ENCODE measurements at regions not wholly inside any gene's neighbourhood (a gene's known extent, or its start where the extent isn't known, plus 50 kb on each side); places are given as distances from the start of the nearest gene placed in this dataset.

DNA sequence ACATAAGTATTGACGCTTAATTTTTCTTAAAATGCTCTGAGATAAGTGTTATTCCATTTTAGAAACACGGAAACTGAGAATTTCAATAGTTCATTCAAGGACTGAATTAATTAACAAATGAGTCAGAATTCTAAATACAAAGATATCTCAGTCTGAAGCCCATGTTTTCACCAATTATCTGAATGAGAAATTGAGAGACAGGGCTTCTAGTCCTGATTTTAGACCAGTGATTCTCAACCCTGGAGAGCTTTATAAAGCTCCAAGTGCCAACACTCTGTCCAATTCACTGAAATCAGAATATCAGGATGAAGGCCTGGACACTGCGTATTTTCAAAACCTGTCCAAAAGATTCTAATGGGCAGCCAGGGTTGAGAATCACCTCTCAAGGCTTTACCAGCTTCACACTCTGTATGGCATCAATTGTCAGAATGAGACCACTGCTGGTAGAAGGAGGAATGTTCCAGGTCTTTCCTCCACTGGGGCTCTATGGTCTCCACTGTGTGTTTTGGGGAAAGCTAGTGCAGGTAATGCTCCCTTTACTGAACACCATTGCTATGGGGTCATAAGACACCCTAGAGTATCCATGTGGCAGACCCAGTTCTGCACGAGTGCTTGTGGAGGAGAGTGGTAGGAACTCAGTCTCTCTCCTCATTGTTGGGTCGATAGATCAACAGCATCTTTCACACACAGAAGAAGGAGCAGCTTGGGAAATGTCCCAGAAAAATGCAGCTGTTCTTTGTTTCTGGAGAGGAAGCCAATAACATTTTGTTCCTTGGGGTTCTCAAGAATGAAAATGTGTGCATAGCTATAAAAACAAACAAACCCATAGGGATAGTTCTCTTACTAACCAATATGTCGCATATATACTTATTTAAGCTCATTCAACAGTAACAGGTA lies 99.7 kb upstream of the OSMR start:
- no peak for DNase-seq (ENCODE audit: low read depth in 4 of 4, low spot score in 3 of 4)

DNA sequence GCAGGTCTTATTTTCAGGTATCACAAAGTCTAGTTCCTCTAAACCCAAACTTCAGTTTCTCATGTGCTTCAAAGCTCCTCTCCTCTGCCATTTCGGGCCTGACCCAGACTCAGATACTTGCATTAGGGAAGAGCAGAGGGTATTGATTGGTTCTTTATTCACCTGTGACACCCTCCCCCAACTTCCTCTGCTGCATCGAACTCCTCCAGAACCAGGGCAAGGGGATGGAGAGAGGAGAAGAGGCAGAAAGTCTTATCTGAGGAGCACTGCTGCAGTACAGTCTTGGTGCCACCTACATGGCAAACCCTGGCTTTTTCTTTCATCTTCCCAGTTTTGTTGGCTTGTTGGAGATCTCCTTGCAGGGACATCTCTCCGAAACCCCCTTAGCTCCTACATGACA lies 96.0 kb upstream of the OSMR start:
- no peak for DNase-seq (ENCODE audit: low read depth in 4 of 4, low spot score in 3 of 4)

DNA sequence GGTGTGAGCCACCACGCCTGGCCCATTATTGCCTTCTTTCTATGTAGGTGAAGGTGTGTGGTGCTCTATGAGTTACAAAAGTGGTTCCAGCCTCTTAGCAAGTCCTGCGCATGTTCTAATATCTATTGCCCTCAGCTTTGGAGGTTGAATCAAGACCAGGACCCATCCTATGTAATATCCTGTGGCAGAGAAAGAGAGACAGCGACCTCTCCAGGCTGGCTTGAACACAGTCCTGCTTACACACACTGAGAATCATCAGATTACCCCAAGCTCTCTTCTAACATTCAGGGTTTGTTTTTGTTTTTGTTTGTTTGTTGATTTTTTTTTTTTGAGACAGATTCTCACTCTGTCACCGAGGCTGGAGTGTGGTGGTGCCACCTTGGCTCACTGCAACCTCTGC lies 94.7 kb upstream of the OSMR start:
- no peak for DNase-seq (ENCODE audit: low read depth in 4 of 4, low spot score in 3 of 4)

DNA sequence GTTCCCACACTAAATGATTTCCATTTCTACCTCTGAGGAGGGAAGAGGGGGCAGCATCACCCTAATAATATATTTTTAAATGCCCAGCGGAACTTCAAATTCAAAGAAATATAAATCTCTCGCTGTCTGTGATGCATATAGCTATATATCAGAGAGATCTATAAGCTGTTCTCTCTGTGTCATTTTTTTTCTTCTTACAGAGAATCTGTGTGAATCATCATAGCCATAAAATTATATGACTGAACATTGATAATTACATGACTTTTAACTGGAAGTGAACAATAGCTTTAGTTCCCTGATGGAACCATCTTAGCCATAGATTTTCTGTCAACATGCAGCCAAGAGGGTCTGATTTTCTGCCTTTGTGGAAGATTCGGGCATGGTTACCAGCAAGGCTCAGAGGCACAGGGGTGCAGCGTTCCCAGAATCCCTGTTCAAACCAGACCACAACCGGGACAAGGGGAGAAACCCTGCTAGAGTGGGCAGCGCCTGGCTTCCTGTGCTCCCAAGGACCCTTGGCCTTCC lies 93.7 kb upstream of the OSMR start:
- no peak for DNase-seq (ENCODE audit: low read depth in 4 of 4, low spot score in 3 of 4)

DNA sequence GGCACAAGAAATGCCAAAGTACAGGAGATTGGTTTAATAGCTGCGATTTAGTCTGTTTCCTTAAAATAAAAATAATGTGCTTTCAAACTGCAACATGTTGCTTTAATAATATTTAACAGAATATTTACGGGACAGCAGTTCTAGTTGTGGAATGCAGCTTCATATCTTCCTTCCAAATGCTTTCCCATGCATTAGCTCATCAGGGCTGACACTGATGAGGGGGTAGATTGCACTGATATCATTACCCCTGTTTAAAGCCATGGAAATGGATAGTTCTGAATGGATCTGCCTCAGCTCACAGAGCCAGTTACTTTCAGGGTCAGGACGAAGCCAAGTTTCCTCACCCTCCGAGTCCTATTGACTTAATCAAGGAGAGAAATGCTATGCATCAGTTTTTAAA lies 93.2 kb upstream of the OSMR start:
- no peak for DNase-seq (ENCODE audit: low read depth in 4 of 4, low spot score in 3 of 4)

DNA sequence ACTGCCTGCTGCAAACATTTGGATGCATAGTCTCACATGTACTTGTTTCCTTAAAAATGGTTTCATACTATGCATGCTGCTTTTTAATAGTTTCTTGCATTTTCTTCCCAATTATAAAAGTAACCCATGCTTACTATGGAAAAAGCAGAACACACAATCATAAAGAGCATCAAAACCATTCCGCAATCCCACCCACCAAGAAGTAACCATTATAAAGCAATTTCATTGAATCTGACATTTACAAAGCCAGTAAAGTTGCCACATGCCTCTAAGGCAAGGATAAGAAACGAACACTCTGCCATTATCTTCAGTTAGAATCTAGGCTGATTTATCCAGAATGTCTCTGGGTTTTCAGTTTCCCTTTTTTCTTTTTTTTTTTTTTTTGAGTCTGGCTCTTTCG lies 92.7 kb upstream of the OSMR start:
- no peak for DNase-seq (ENCODE audit: low read depth in 4 of 4, low spot score in 3 of 4)

DNA sequence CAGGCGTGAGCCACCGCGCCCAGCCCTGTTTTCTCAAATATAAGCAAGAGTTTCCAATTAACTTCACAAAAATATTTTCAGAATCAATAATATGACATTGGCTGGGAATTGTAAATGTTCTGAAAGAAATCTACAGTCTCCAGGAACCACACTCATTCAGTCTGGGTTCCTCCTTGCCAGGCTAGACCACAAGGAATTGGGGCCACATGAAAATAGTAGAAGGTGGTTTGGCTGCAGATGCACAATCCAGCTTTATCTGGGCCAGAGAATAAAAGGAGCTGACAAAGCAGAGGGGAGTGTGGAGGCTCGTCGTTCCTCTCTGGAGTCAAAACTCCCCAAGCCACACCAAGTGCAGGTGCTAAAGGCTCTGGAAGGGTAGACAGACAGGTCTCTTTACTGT lies 92.0 kb upstream of the OSMR start:
- DNase-seq (ENCODE audit: low read depth in 4 of 4, low spot score in 3 of 4), result no peak

DNA sequence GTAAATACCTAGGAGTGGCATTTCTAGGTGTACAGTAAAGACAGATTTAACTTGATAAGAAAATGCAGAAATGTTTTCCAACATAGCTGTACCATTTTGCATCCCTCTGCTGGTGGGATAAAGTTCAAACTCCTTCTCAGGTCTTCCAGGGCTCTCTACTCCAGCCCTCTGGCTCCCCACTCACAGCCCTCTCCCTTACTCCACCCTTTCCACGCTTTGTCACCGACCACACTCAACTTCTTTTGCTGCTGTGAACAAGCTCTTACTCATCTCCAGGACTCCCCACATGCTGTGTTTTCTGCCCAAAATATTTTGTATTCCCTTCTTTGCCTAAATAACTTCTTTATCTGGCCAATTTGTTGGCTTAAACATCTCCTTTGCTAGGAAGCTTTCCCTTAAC lies 90.6 kb upstream of the OSMR start:
- DNase-seq (ENCODE audit: low read depth in 4 of 4, low spot score in 3 of 4), result no peak

DNA sequence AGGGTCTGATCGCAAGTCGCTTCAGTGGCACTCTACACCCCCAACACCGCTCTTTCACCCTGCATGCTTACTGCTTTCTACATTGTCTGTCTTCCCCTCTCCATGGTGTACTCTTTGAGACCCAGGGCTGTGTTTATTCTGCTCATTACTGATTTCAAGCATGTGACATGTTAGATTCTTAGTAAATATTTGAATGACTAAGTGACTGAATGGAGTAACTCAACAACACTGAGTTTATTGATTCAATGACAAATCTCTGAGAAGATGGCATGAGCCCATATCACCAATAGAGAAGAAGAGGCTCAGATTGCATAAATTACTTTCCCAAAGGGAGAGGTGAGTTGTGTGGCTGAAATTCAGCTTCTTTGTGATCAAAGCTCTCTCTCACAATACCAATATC lies 89.7 kb upstream of the OSMR start:
- no peak for DNase-seq (ENCODE audit: low read depth in 4 of 4, low spot score in 3 of 4)

DNA sequence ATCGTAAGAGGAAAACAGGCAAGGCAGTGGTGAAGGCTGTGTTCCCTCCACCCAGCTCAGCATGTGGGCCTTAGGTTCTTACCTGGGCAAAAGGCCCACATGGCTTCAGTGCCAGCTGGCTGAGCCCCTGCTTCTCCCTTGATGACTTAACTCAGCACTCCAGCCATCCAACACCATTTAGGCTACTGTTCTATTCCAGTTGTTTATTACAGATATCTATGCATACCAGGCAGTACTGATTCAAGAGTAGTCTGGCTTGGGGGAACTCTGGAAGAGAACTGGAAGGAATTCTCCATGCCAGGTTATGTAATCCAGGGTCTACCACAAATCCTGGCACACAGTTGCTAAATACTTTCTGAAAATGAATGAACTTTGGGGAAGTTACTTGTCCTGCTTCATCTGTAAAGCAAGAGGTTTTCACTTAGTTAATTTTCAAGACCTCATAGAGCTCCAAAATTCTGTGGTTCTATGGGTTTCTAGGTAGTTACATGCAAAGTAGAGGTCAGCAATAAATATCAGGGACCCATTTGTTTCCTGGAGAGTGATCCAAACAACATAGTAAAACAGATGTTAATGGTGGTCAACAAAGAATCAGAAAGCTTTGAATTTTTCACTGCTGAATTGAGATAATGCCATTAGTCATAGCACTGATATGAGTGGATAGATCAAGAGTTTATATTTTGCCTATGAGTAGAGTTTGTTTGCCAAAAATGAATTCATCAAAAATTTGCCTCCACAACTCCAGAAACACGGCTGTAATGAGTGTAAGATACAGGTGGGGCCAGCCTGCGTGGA lies 88.2 kb upstream of the OSMR start:
- no peak for DNase-seq (ENCODE audit: low read depth in 4 of 4, low spot score in 3 of 4)

DNA sequence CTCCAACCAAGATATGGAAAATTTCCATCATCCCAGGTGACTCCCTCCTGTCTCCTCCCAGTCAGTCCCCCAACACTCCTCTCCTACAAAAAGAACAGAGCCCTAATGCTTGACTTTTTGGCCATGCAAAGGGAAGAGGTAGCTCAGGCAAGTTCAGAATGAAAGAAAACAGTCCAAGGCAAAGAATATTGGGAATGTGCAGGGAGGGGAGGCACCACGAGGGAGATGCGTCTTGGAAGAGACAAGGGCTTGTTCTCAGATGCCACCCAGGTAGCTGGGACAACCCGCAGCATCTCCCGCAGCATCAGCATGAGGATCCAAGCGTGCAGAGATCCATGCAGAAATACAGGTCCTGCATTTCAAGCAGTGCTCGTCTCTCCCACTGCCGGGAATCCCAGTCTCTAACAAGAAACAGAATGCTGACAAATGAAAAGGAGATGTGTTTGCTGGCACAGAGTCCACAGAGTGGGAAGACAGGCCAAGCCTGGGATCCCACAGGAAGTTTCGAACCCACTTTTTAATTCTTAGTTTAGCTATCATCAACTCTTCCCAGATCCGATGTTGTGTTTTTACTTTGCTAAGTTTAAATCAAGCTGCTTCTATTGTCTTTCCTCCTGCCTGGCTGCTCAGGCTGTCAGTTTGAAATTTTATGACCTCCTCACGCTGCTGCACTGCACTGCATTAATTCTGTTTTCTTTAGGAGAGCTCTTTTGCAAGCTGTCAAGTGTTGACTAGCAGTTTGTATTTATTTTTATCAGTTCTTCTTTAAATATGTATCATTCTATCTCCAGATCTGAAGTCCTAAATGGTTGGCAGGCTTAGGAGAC lies 86.8 kb upstream of the OSMR start:
- no peak for DNase-seq (ENCODE audit: low read depth in 4 of 4, low spot score in 3 of 4)

DNA sequence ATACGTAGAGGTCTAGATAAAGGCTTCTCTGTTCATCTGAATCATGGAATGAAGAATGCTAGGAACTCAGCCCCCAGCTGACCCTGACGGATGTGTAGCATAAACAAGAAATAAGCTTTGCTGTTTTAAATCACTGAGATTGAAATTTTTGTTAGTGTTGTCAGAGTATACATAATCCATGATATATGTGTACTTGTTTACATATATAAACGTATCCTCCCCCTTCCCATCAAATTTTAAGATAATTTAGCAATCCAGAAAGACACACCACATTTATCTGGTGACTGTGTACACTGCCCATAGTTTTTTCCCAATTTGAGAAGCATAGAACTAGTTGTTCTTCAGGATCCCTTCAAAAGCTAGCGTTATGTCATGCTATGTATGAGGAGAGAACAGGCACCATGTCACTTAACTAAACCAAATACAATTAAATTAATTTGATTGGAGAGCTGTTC lies 80.8 kb upstream of the OSMR start:
- no peak for DNase-seq (ENCODE audit: low read depth in 4 of 4, low spot score in 3 of 4)

DNA sequence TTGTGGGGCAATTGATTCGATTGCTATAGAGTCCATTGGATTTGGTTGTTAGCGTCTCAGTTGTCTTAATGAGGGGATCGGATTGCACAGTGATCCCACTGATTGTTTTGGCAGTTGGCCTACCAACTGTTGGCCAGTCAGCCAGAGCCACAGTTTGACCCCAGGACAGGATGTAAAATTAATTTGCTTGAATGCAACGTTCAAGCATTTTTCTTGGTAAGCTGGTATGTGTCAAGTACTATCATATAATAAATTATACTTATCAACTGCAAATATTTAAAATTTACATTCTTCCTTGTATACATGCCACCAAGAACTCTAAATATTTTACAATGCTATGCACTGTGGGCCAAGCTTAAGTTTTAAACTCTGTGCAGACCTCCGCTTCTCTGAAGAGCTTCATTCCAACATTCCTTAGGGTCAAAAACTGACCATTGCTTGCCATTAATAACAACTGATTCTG lies 80.4 kb upstream of the OSMR start:
- no peak for DNase-seq (ENCODE audit: low read depth in 4 of 4, low spot score in 3 of 4)

DNA sequence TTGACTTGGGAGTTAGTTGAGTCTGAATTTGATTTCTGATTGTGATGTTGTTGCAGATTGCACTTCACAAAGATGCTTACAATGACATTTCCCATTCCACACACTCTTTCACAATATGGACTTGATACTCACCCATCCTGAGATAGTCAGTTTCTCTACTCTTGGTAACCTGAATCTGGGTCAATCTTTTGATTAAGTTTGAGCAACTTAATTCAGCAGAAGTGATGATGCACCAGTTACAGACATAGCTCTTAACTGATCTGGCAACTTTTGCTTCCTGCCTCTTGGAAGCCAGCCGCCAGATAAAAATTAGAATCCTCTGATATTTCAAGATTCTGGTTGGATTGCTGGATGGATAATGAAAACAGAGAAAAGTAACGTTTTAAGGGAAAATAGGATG lies 79.7 kb upstream of the OSMR start:
- DNase-seq (ENCODE audit: low read depth in 4 of 4, low spot score in 3 of 4), result no peak

DNA sequence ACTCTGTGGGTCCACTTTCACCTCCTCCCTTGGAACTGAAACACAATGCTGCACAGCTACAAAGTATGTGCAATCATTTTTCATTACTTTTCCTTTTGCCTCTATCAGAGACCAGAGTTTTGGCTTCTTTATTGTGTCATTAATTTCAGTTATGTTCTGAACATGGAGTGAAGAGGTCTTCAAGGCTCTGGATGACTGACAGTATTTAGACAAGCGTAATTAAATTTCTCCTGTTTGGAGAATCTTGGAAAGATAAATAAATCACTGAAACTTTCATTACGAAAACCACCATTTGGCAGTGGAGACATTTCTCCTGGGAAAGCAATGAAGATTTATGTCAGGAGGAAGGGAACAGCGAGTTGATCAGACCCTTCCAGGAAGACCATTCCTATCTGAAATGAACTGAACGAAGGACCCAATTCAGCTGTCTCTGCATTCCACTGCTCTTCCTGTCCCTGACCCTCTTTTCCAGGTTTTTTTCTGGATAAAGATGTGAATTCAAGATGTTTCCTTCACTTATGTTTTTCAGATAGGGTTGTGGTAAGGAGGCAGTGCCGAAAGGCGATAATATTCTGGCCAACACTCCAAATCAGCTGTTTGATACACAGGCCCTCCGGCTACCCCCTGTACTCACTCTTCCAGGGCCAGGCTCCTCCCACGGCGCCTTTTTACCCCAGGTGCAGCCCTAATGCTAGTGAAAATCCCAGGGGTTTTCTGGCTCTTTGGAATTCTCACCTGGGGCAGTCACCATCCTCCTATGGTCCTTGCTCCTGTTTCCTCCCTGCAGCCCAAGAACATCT lies 77.2 kb upstream of the OSMR start:
- DNase-seq (ENCODE audit: low read depth in 4 of 4, low spot score in 3 of 4), result no peak

DNA sequence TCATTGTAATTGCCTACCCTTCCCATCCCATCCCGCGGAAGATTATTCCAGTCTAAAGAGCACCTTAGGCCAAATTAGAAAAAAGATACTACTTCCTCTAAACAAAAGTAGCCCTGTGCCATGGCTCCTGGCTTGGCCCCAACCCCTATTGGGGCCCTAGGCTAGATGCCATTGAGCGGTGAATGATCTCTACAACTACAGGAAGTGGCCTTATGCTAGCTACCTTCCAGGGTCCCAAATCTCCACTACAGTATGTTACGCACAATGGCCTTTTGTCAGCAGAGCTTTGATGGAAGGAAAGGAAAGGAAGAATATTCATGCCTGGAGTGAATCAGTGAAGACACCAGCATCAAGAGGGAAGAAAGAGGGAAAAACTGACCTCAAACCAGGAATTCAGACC lies 73.3 kb upstream of the OSMR start:
- no peak for DNase-seq (ENCODE audit: low read depth in 4 of 4, low spot score in 3 of 4)

DNA sequence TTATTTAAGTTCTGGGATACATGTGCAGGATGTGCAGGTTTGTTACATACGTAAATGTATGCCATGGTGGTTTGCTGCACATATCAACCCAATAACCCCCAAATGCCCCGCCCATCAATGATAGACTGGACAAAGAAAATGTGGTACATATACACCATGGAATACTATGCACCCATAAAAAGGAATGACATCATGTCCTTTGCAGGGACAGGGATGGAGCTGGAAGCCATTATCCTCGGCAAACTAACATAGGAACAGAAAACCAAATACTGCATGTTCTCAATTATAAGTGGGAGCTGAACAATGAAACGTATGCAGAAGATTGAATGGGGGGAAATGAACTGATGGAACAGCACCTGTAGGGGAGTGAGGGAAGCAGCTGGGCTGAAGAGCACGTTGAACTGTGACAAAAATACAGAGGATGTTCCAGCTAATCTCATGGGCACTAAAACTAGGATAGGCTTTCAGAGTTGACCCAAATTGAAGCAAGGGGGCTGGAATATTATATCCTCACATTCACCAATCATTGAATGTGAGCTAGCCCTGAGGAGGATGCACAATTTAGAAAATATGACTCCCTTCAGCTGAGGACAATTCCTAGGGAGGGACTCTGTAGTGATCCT lies 70.5 kb upstream of the OSMR start:
- DNase-seq (ENCODE audit: low read depth in 4 of 4, low spot score in 3 of 4), result no peak

DNA sequence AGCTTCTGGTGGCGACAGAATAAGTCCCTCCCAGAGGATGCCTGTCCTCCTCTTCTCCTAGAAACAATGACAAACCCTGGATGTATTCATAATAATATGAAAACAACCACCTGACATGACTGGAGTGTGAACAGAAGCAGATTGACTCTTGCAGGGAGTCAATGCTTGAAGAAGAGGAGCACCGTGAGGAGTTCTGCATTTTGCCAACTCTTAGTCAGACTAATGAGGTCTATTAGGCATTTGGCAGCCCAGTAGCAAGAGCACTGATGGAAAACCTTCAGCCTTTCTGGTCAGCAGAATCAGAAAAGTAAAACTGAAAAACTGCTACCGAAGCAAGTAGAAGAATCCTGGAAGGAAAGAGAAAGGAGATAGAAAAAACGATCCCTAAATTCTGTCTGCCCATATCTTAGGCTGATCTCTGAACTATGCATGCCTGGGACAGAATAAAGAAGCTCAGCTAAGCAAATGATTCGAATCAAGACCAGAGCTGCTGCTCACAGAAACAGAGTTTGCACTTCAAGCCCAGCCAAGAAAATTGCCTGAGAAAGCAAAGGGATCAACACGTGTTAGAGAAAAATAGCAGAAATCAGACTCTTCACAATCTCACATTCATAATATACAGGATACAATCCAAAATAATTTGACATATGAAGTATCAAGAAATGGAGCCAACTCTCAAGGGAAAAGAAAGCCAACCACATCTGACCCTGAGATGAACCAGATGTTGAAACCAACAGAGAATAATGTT lies 69.5 kb upstream of the OSMR start:
- DNase-seq (ENCODE audit: low read depth in 4 of 4, low spot score in 3 of 4), result no peak

DNA sequence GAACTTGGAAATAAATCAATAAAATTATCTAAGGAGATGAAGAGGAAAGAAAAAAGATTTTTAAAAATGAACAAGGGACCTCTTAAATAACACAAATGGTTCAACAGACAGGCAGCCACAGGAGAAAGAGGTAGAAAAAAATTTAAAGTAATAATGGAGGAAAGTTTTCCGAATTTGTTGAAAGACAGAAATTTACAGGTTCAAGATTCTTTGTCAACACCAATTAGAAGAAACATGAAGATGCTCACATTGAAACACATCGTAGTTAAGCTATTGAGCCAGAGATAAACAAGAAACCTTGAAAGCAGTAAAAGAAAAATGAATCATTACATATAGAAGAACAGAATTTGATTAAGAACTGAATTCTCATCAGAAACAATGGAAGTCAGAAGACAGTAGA lies 68.7 kb upstream of the OSMR start:
- no peak for DNase-seq (ENCODE audit: low read depth in 4 of 4, low spot score in 3 of 4)

Data from left renal pelvis (tissue), 4 donors.